GM19240 (cell line): ENCODE measurements at regions not wholly inside any gene's neighbourhood (a gene's known extent, or its start where the extent isn't known, plus 50 kb on each side); places are given as distances from the start of the nearest gene placed in this dataset.
"Not testable (repeated sequence)": the region's sequence is repeated elsewhere in the genome, so short reads cannot be mapped to it uniquely, and the experiment has no call there.

Experiments
- DNase-seq: peaks from one replicate; pipeline ENCODE4 v3.0.0; 2011; ENCODE audit warnings: low spot score; ENCODE audit not compliant: insufficient read length

DNA sequence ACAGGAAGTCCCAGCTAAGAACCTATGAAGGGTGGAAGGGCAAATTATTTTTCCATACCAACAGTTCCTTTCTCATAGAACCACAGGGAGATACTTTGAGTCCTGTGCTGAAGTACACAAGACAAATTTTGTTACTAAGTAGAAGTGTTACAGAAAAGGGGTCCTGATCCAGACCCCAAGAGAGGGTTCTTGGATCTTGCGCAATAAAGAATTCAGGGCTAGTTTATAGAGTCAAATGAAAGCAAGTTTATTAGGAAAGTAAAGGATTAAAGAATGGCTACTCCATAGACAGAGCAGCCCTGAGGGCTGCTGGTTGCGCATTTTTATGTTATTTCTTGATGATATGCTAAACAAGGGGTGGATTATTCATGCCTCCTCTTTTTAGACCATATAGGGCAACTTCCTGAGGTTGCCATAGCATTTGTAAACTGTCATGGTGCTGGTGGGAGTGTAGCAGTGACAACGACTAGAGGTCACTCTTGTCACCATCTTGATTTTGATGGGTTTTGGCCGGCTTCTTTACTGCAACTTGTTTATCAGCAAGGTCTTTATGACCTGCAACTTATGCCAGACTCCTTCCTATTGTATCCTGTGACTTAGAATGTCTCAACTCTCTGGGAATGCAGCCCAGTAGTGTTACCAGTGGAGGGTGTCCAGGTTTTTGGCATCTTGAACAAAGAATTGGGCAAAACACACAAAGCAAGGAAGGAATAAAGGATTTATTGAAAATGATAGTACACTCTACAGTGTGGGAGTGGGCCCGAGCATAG, 409.4 kb downstream of the SH2D4B start:
- no peak for DNase-seq

DNA sequence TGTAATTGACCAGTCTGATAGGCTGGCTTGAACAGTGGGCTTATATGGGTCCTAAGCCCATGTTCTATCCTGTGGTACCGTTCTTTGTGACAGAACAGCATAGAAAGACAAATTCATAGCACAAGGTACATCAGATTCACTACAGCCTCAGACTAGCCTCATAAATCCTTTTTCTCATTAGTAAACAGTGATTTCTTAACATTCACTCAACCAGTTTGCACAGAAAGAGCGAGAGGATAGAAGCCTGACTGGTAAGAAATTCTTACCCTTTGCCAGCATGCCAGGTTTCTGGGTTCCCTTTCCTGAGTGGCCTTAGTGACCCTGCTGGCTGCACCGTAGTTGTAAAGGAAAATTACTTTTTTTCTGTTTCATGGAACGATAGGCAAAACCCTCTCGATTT, 412.1 kb downstream of the SH2D4B start:
- DNase-seq = no peak

DNA sequence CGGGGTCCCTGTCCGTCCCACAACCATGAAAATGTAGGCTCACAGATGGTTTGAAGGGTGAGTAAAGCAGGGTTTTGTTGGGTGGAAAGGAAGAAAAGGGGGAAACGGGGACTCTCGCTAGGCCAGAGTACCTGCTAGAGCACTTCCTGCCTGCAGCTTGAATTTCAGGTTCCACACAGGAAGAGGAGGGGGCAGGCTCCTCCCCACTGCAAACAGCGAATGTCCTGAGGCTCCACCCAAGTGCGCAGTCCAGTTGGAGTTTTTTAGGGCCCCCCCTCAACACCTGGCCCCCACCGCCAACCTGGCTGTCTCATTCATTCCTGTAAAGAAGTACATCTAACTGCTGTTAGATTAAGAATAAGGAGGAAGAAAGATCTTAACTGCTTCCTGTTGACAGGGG, 414.7 kb downstream of the SH2D4B start:
- no peak for DNase-seq

DNA sequence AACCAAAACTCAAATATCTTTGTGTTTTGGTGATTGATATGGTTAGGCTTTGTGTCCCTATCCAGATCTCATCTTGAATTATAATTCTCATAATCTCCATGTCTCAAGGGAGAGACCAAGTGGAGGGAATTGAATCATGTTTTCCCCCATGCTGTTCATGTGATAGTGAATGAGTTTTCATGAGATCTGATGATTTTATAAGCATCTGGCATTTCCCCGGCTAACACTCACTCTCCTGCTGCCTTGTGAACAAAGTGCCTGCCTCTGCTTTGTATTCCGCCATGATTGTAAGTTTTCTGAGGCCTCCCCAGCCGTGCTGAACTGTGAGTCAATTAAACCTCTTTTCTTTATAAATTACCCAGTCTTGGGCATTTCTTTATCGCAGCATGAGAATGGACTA, 419.5 kb downstream of the SH2D4B start:
- DNase-seq = no peak

DNA sequence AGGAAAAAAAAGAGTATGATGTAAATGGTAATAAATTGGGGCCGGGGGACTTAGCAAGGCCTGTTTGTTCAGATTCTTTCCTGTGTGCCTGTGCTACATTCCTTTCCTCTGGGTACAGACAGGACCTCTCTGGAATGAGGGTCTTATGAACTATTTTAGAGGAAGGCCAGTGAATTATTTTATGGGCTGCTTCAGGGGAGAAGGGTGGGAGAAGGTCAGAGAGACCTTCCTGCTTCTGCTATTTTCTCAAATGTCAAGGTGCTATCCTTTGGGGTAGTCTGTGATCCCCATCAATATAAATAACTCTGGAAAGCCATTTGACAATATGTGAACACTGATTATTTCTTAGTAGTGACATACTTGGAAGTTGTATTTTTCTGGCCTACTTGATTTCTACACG, 426.5 kb downstream of the SH2D4B start:
- DNase-seq = no peak

DNA sequence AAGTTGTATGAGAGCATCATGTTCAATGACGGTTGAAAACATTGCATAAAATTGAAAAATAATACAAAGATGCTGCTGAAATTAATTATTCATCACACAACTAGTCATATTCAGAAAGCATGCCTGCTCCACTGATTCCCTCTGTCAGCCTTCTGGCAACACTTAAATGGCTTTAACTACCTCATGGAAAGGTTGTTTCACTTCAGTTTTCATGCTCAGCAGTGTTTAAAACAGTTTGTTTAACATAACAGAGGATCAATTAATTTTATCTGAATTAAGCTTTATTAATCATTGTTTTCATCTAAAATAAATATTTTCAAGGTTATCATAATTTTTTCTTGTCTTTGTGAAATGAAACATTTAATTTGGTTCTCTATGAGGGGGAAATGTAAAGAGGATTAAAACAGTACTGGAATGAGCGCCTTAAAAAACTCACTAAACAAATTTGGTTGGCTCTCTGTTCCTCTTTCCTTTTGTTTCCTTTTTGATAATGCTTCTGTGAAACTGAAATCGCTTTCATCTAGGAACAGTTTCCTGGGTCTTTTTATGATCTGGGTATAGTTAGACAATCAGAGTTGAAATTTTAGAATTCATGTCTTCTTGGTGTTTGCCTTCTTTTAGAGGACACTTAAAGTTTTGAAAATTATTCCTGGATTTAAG, 427.4 kb downstream of the SH2D4B start:
- no peak for DNase-seq

DNA sequence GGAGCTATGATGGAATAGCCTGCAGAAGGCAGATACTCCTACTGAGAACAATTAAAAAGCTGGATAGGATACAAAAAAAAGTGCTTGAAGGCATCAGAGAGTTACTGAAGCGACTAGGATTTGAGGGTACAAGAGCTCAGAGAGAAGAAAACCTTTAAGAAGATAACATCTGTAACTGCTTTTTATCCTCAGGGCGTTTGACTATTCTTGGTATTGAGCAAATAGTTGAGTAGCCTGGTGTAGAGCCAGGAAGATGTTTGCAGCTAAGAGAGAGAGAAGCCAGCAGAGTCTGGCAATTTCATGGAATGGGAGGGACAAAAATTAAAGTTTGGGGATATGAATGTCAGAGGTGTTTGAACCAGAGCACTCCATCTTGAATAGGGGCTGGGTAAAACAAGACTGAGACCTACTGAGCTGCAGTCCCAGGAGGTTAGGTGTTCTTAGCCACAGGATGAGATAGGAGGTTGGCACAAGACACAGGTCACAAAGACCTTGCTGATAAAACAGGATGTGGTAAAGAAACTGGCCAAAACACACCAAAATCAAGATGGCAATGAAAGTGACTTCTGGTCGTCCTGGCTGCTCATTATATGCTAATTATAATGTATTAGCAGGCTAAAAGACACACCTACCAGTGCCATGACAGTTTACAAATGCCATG, 428.8 kb downstream of the SH2D4B start:
- no peak for DNase-seq

DNA sequence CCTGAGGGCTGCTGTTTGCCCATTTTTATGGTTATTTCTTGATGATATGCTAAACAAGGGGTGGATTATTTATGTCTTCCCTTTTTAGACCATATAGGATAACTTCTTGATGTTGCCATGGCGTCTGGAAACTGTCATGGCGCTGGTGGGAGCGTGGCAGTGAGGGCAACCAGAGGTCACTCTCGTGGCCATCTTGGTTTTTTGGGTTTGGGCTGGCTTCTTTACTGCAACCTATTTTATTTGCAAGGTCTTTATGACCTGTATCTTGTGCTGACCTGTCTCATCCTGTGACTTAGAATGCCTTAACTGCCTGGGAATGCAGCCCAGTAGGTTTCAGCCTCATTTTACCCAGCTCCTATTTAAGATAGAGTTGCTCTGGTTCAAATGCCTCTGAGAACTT, 429.7 kb downstream of the SH2D4B start:
- DNase-seq = not testable (repeated sequence)

DNA sequence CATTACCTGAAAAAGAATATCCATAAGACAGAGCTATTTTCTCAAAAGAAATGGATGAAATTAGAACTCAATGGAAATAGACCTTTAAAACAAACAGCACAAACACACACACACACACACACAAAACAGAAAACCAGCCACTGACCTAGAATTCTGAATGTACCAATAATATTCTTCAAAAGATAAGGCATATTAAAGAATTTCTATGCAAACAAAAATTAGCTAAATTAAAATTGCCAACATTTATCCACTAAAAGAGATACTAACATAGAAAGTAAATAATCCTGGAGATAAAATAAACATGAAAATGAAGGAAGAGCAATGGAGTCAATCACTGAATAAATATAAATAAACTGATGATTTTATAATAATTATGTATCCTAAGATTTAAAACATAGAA, 431.2 kb downstream of the SH2D4B start:
- no peak for DNase-seq

DNA sequence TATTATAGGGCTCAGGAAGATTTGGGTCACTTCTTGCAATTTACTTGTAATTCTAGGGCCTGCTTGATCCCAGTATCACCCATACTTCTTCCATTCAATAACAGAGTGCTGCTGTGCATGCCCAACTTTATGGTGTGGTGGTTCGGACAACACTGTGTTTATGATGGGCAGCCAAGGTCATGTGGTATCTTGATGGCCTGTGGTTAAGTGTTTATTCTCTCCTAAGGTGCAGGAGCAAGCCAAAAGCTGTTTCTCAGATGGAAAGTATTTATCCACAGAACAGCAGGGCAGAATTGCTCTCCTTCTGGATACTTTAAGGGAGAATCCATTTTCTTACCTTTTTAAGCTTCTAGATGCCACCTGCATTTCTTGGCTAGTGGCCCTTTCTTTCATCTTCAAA, 433.8 kb downstream of the SH2D4B start:
- no peak for DNase-seq

DNA sequence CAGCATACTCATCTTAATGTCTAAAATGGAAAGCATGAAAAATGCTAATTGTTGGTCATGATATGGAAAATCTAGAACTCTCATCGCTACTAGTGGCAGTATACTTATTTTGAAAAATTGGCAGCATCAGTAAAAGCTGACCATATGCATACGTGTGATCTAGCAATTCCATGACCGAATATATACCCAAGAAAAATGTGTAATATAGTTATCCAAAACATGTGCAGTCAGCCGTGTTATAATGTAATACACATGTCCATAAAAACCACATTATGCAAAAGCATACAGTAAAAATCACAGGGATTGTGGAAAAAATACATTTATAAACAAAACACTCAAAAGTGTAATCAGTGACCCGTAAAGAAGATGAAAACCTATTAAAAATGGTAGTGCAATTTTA, 439.0 kb downstream of the SH2D4B start:
- DNase-seq = no peak

DNA sequence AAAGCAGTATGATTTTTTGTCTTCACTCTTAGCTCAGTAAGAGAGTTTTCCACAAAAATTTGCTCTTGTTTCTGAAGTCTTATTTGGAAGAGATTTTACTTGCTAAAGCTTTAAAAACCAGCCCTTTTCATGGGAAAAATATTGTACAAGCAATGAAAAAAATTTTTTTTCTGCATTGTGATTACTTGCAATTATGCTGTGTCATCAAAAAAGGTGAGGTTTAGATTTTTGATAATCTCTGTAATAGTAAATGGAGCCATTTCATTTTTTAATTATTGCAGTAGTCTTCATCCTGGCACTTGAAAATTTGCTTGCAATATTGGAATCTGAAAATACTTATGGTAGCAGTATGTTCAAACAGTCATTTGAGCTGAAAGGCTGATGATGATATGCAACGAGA, 447.4 kb downstream of the SH2D4B start:
- DNase-seq = no peak

DNA sequence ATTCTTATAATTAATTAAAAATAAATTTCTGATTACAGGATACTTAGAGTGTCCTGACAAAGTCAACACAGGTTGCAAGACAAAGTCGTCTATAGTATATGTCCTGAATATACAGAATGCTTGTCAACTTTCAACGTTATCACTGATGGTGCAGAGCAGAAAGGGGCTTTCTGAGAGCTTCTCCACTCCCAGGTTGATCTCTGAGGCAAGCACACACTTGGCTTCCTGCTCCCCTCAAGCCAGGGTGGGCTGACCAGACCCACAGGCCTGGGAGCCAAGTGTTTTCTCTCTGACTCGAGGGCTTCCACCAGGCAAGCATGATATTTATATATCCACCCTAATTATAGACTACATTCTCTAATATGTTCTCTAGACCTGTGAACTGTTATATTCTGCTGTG, 448.9 kb downstream of the SH2D4B start:
- DNase-seq = no peak

DNA sequence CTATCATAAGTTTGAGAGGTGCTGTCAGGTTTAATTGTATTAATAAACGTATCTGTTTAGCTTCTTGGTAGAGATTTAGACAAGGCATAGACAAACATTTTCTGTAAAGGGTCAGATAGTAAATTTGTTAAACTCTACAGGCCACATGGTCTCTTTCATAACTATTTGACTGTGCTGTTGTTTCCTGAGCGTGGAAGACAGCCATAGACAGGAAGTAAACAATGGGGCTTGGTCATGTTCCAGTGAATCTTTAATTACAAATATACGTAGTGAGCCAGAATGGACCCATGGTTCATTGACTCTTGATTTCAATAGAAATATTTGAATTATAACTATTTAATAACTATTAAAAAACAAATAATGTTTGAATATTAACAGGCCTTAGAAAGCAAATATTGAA, 451.1 kb downstream of the SH2D4B start:
- no peak for DNase-seq

DNA sequence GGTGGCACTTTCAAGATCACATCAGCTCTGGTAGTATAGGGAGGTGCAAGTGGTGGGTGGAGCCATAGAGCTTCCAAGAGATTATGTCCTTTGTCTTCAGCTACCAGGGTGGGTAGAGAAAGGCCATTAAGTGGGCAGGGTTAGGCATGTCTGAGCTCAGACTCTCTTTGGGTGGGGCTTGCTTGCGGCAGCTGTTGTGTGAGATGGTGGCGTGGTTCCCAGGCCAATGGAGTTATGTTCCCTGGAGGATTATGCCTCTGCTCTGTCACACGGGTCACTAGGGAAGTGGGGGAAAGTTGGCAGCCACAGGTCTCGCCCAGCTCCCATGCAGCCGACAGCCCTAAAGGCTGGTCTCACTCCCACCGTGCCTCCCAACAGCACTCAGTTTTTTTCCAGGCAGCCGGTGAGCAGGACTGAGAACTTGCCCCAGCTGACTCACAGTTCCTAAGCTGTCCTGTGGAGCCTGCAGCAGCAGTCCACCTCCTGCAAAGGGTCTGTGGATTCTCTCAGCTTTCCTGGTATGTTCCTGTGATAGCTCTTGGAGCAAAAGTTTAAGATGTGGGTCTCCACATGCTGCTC, 459.0 kb downstream of the SH2D4B start:
- no peak for DNase-seq

DNA sequence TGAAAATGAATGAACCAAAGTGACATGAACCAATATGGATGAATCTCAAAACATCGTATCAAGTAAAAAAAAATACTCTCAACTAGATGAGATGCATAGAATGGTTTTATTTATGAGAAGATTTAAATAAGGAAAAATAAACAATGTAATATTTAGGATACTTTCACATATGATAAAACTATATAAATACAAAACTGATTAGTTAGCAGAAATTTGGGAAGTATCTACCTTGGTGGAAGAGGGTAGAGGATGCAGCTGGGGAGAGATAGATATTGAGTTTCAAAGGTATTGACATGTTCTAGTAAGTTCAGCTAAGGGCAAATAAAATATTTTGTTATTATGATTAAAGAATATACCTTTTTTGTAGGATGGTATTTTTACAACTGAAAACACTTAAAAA, 463.1 kb downstream of the SH2D4B start:
- DNase-seq = no peak

DNA sequence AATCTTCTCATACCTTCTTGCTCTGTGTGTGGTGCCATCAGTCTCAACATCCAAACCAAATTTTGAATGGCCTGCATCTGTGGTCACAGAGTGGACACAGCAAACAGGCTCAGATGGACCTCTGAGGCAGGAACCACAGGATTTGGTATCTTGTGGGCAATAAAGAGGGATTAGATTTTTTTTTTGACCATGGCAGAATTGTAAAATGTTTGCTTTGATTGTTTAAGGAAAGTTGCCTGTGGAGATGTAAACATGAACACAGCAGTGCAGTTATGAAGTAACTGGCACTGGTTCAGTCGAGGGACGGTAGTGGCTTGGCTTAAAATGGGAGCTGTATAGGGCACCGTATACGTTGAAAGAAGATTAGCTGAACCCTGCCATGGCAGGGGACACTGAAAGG, 464.7 kb downstream of the SH2D4B start:
- DNase-seq = no peak

DNA sequence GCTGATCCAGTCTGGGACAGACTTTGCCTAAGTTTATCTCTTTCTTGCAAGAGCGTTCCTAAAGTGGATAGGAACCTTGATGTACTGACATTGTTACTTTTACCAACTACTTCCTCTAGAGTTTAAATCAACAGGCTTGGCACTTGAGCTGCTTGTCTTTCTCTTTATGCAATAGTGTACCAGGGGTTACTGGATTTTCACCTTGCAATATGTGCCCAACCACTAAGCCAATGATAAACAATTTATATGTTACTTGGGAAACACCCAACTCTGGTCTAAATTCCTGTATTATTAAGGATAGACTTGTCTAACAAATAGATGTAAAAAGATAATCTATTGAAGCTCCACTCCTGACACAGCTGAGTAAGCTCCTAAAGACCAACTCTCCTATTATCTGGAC, 470.2 kb downstream of the SH2D4B start:
- no peak for DNase-seq

DNA sequence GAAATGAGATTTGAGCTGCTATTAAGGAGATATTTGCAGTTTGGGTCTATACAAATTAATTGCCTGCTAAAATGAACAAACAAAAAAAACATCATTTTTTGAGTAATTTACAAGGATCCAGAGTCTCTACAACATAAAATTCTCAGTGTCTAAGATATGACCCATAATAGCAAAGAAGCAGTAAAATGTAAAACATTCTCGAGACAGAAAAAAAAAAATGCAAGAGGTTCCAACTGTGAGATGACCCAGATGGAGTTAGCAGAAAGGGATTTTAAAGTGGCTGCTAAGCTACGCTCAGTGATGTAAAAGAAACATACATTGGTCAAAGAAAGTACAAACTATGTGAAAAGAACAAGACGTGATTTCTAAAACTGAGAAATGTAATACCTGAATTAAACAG, 471.0 kb downstream of the SH2D4B start:
- DNase-seq = no peak

DNA sequence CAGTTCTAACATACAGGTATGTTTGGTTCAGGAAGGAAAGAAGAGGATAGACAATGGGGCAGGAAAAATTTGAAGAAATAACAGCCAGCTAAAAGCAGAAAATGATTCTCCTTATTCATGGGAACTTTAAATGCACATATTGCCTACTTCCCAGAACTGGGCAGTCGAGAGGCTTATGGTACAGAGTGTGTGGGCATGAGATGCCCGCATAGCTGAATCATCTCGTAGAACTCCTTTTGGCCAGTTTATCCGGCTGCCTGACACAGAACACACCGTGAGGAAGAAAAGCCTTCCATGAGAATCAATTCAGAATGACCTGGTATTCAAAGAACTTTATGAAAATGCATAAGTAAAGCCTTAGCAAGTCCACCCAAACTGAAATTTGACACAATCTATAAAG, 471.6 kb downstream of the SH2D4B start:
- no peak for DNase-seq

DNA sequence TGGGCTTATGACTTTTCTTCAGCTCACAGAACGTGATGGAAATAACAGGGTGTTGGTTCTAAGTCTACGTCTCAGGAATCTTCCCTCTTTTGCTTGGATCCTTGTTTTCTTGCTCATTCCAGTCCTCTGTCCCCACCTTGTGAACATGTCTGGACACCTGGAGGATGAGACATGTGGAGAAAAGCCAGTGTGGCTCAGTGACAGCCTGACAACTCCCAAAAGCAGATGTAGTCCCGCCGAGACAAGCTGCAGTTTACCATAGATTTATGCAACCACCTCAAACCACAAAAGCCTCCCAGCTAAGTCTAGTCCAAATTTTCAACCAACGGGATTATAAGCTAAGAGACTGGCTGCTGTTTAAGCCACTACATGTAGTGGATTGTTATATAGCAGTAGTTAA, 476.1 kb downstream of the SH2D4B start:
- DNase-seq = no peak
